Thoracic aorta (tissue), 2 donors: ENCODE measurements at regions not wholly inside any gene's neighbourhood (a gene's known extent, or its start where the extent isn't known, plus 50 kb on each side); places are given as distances from the start of the nearest gene placed in this dataset.
A peak's percentile ranks its signal among the peaks of the same experiment; 100 is the strongest.

Source experiments
- ATAC-seq: fragments of 150-250 bp; one replicate; pipeline ENCODE4 v1.8.0; 2017; ENCODE audit warnings: low read depth; ENCODE audit not compliant: insufficient number of reproducible peaks, low FRiP score
- DNase-seq: peaks from one replicate; pipeline ENCODE4 v3.0.0-alpha.2; 2020; ENCODE audit warnings: low spot score
- H3K27ac ChIP-seq, 2 donors: fragments of 200-600 bp; sonication (generic); 1 replicate in 1 of 2; 2 replicates in 1 of 2; pipeline ENCODE4 v1.5.1; 2016; ENCODE audit warnings: mild to moderate bottlenecking in 2 of 2, moderate library complexity in 2 of 2
- H3K27me3 ChIP-seq: fragments of 200-600 bp; sonication (generic); replicated peaks from 2 replicates; pipeline ENCODE4 v1.6.0; 2016; ENCODE audit warnings: mild to moderate bottlenecking; ENCODE audit not compliant: insufficient read depth
- H3K36me3 ChIP-seq: fragments of 200-600 bp; sonication (generic); one replicate; pipeline ENCODE4 v1.5.1; 2016
- H3K4me1 ChIP-seq, 2 donors: fragments of 200-600 bp; sonication (generic); 1 replicate in 1 of 2; 2 replicates in 1 of 2; pipeline versions ENCODE4 v1.5.1 to v1.6.0; 2016; ENCODE audit warnings: low read depth in 2 of 2, mild to moderate bottlenecking in 1 of 2; ENCODE audit not compliant: control insufficient read depth in 1 of 2
- H3K4me3 ChIP-seq: fragments of 200-600 bp; sonication (generic); 2 replicates; pipeline ENCODE4 v1.5.1; 2016; ENCODE audit warnings: mild to moderate bottlenecking
- H3K9me3 ChIP-seq: fragments of 200-600 bp; sonication (generic); 2 replicates; pipeline ENCODE4 v1.5.1; 2016
- CTCF ChIP-seq: fragments of 200-600 bp; sonication (generic); IDR thresholded peaks from one replicate; pipeline ENCODE4 v1.5.1; 2019; ENCODE audit warnings: antibody characterized with exemption

GRCh38 chr13:50581586-50582196, 261.8 kb downstream of the DLEU7 start:
- H3K27ac ChIP-seq, result peak overlapping the region in 1 of 2 donors; percentile 64
- DNase-seq, result no peak
- no peak overlapping the region for H3K4me3 ChIP-seq
- no peaks in the 10 kb centered on the region for H3K9me3 ChIP-seq
- peaks cover 5 to 23% of the 10 kb centered on the region in 2 donors for H3K4me1 ChIP-seq
- H3K36me3 ChIP-seq, result no peaks in the 10 kb centered on the region
- no peak for ATAC-seq
- H3K27me3 ChIP-seq, result no peaks in the 10 kb centered on the region
- no peak for TF ChIP-seq CTCF

GRCh38 chr13:50584856-50585580, 258.5 kb downstream of the DLEU7 start:
- no peaks in the 10 kb centered on the region for H3K9me3 ChIP-seq
- H3K4me3 ChIP-seq, result no peak overlapping the region
- no peak for TF ChIP-seq CTCF
- no peak overlapping the region for H3K27ac ChIP-seq
- peaks cover 8 to 27% of the 10 kb centered on the region in 2 donors for H3K4me1 ChIP-seq
- no peak for DNase-seq
- no peaks in the 10 kb centered on the region for H3K36me3 ChIP-seq
- H3K27me3 ChIP-seq, result no peaks in the 10 kb centered on the region
- ATAC-seq, result no peak

GRCh38 chr13:50585674-50586413, 257.6 kb downstream of the DLEU7 start:
- TF ChIP-seq CTCF, result no peak
- Histone ChIP-seq H3K27me3 (no peaks in the 10 kb centered on the region), H3K27ac (no peak overlapping the region), H3K36me3 (no peaks in the 10 kb centered on the region), H3K4me1 (peaks cover 8 to 23% of the 10 kb centered on the region in 2 donors), H3K4me3 (no peak overlapping the region), H3K9me3 (no peaks in the 10 kb centered on the region)
- no peak for ATAC-seq
- no peak for DNase-seq

GRCh38 chr13:50586414-50587083, 256.9 kb downstream of the DLEU7 start:
- ATAC-seq (no peak), DNase-seq (no peak)
- no peak for TF ChIP-seq CTCF
- Histone ChIP-seq H3K4me1 (peaks cover 4 to 16% of the 10 kb centered on the region in 2 donors), H3K9me3 (no peaks in the 10 kb centered on the region), H3K27ac (no peak overlapping the region), H3K27me3 (no peaks in the 10 kb centered on the region), H3K36me3 (no peaks in the 10 kb centered on the region), H3K4me3 (no peak overlapping the region)

- TF ChIP-seq CTCF, result no peak
- ATAC-seq (no peak), DNase-seq (no peak)
- Histone ChIP-seq H3K4me1 (peaks cover 3 to 10% of the 10 kb centered on the region in 2 donors), H3K27me3 (no peaks in the 10 kb centered on the region), H3K36me3 (no peaks in the 10 kb centered on the region), H3K9me3 (no peaks in the 10 kb centered on the region), H3K27ac (no peak overlapping the region), H3K4me3 (no peak overlapping the region)
Measured at GRCh38 chr13:50587115-50587514, 256.4 kb downstream of the DLEU7 start.
